Muscle of back (tissue), 3 donors: ENCODE measurements at regions not wholly inside any gene's neighbourhood (a gene's known extent, or its start where the extent isn't known, plus 50 kb on each side); places are given as distances from the start of the nearest gene placed in this dataset.
"Not testable (repeated sequence)": the region's sequence is repeated elsewhere in the genome, so short reads cannot be mapped to it uniquely, and the experiment has no call there.

Experiments used
- DNase-seq, 3 donors: peaks; one replicate each; pipeline versions ENCODE4 v3.0.0 to v3.0.0-alpha.2; 2013

DNA sequence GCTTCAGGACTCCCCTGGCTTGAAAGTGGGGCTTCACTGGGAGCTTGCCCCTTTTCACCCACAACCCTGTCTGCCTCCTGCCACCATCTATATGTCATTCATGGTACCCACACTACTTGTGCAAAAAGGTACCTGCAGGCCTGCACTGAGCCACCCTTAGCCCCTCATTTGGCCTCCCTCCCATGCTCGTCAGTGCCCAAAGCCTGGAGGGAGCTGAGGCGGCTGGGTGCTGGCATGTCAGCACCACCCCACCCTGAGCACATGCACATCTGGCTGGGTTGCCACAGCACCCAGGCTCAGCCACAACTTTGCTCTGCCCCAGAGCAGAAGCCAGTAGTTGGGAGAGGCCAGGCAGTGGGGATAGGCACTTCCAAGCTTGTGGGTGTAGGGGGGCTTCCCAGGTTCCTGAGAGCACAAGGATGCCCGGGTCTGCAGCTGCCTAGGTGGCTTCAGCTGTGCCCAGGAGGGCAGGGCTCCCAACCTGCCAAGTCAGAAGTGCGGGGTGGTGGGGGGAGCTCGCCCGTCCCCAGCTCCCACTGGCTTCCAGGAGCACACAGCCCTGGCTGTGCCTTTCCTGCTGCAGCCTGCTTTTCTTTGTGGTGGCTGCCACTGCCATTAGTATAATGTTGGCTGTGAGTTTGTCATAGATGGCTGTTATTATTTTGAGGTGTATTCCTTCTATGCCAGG is 1054.6 kb upstream of the EPHA6 start:
- no peak for DNase-seq

DNA sequence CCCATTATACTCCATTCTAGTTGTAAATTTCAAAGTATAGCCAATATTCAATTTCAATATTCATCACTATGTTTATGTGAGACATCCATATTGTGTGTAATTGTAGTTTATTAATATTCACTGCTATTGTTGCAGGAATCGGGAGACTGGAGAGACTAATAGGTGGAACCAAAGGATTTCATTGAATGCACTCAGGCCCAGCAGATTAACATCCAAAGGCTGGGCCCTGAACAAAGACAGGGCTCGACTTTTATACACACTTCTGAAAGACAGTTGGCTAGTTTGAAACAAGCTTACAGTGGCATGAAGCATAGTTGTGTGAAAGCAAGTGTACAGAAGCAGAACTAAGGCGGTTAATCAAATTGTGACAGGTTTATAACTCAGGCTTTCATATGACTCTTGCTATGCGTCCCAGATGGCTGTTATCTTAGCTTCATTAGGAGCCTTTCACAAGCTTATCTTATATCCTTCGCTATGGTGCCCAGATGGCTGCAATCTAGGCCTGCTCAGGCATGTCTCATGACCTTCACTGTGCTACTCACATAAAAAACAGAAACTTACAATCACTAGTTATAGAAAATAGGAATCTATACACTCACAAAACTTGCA is 1038.8 kb upstream of the EPHA6 start:
- DNase-seq: no peak

DNA sequence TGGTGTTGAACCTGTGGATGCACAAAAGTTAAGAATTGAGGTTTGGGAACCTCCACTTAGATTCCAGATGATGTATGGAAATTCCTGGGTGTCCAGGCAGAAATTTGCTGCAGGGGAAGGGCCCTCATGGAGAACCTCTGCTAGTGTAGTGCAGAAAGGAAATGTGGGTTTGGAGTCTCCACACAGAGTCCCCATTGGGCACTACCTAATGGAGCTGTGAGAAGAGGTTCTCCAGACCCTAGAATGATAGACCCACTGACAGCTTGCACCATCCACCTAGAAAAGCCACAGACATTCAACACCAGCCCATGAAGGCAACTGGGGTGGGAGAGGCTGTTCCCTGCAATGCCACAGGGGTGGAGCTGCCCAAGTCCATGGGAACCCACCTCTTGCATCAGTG is 1032.8 kb upstream of the EPHA6 start:
- no peak for DNase-seq

DNA sequence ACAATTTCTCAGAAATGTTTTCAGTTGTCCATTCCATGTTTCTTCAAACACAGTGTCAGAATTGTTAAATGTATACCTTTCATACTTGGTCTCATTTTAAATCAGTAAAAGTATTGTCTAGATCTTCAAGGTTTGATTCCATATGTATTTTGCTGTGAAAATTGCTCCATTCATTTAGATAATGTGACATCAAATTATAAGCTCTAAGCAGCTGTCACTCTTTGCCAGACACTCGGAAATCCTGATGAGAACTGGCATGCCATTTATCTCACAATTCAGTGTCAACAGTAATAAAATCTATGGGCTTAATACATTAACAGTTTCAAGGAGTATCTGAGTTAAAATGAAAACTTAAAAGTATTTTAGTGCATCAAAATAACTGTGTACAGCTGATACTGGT is 1025.3 kb upstream of the EPHA6 start:
- DNase-seq: no peak

DNA sequence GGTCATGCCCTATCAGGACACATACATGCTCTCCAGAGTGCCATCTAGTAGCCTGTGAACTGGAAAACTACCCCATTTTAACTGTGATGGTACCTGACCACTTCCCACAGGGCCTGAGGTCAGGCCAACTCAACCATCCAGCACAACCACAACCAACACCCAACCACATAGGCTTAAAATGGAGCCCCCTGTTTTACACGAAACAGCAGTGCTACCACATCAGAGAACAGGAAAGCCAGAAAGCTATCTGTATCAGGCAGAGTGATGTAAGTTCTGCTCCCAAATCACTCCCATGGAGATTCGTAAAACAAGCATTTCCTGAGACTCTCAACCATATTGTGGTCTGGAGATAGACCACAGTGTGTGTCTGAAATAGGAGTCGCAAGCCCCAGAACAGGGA is 1017.3 kb upstream of the EPHA6 start:
- no peak for DNase-seq

DNA sequence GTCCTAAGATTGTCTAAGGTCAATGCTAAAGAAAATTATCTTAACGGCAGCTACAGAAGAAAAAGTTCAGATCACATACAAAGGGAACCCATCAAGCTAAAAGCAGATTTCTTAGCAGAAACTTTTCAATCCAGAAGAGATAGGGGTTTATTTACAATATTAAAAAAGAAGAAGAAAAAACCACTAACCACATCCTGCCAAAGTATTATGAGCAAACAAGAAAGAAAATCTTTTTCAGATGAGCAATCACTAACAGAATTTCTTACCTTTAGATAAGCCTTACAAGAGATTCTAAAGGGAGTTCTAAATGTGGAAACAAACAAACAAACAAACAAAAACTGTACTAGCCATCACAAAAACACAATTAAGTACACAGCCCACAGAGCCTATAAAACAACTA is 1015.8 kb upstream of the EPHA6 start:
- DNase-seq: no peak

DNA sequence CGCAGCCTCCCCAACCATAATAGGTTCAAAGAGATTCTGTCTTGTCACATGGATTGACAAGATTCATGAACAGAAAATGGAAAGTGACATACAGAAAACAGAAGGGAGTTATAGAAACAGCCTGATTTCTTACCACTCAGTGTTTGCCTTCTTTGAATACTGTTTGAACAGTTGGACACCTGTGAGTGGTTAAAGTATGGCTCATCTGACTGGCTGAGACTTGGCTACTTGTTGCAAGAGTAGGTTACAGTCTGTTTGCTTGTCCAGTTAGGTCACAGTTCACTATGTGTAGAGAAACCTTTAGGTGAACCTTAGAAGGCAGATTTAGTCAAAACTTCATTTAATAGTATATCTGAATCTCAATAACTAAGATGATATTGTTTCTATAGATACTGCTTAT is 1003.9 kb upstream of the EPHA6 start:
- DNase-seq: no peak

DNA sequence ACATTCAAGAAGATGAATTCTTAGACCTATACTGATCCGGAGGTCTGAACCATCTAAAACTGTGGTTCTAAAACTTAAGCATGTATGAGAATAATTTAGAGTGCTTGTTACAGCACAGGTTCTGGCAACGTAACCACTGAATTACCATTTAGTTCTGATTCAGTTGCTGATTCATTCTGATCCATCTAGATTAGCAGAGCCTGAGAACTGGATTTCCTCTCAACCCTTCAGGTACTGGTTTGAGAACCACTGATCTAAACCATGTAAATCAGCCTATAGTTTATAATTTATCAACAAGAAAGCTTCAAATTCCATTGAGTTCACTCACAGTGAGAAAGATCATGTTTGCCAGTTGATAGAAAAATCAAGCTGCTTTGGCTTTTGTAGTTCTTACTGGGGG is 1001.1 kb upstream of the EPHA6 start:
- no peak for DNase-seq

DNA sequence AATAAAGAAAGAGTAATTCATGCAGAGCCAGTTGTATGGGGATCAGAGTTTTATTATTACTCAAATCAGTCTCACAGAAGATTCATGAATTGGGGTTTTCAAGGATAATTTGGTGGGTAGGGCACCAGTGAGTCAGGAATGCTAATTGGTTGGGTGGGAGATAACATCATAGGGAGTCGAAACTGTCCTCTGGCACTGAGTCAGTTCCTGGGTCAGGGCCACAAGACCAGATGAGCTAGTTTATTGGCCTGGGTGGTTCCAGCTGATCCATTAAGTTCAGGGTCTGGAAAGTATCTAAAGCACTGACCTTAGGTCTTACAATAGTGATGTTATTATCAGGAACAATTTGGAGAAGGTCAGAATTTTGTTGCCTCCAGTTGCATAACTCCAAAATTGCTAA is 998.6 kb upstream of the EPHA6 start:
- no peak for DNase-seq

DNA sequence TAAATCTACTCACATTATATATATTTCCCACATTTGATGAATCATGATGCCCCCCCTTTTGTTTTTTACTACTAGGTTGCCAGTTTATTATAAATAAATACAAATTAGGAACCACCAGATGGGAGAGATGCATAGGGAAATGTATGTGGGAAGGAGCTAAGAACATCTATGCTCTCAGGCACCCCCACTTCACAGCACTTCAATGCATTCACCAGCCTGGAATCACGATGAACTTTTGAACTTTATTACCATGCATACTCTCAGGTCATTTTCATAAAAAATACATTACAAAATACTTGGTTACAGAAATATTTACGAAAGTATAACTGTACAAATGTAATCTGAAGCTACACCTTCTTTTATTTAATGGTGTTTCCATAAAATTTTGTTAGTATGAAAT is 988.0 kb upstream of the EPHA6 start:
- DNase-seq: no peak

DNA sequence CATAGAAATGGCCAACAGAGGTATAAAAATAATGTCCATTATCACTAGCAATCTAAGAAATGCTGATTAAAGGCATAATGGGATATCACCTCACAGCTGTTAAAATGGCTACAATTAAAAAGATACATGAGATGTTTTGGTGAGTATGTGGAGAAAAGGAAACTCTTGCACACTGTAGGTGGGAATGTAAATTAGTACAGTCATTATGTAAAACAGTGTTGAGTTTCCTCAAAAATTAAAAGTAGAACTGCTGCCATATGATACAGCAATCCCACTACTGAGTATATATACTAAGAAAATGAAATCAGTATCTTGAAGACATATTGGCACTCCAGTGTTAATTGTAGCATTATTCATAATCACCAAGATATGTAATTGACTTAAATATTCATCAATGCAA is 982.2 kb upstream of the EPHA6 start:
- no peak for DNase-seq

DNA sequence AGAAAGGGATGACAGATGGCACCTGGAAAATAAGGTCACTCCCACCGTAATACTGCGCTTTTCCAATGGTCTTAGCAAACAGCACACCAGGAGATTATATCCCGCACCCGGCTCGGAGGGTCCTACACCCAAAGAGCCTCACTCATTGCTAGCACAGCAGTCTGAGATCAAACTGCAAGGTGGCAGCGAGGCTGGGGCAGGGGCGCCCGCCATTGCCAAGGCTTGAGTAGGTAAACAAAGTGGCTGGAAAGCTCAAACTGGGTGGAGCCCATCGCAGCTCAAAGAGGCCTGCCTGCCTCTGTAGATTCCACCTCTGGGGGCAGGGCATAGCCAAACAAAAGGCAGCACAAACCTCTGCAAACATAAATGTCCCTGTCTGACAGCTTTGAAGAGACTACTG is 953.8 kb upstream of the EPHA6 start:
- not testable (repeated sequence) for DNase-seq

DNA sequence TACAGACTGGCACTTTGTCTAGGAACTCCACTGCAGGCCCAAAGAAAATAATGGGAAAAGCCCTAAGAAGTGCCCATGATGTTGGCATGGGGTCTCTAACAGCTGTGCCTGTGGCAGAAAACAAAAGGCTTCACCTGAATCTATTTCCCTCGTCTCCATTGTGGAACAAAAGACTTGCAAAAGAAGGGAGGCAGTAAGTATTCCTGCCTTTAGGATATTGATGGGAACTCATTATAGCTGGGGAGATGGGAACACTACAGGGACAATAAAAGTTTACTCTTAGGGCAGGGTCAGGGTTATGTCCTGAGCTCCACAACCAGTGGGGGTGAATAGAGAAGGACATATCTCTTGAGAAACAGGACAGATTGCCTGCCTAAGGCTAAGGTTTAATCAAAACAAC is 930.6 kb upstream of the EPHA6 start:
- DNase-seq: no peak

DNA sequence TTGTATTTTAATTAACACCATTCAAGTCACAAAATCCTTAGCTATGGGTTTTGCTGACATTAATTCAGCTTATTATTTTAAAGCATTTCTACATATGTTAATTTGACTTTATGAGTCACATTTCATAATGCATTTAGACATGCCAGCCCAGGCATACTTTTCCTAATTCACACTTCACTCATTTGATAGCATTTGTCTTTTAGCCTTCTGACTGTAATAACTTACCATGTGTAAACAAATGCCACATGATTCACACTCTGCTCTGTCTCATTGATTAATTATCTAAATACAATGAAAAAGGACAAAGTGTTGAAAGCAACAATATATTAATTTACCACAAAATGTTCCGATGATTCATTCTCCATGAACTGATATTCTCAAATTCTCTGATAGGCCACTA is 927.8 kb upstream of the EPHA6 start:
- no peak for DNase-seq

DNA sequence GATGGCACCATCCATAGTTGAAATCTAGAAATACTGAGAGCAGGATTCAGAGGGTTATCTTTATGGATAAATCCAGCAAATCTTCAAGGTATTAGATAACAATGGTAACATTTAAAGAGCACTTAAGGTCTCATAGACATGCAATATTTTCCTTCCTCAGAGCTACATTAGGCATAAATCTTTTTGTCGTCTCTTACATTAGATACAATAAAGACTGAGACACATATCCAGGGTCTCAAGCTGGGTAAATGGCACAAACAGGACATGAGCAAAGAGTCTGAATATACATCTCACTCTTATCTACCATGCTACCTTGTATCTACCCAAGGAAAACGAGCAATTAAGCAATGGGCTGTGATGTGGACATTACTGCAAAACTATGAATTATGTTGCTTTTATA is 927.3 kb upstream of the EPHA6 start:
- no peak for DNase-seq

DNA sequence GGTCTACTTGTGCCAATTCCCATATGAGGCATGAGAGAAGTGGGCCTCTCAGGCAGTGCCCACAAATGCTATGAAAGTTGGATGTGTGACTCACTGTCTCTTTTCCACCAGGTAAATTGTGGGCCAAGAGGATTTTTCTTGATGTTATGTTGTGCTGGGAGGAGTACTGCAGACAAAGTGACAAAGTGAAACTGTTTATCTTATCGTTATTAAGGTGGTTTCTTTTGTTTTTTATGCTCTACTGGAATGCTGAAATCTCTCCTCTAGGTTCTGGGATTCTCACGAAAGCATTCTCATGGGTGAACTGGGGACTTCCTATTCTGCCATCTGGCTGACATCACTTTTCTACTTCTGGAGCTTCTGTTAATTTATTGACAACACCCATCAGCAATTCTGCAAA is 919.6 kb upstream of the EPHA6 start:
- DNase-seq: no peak

DNA sequence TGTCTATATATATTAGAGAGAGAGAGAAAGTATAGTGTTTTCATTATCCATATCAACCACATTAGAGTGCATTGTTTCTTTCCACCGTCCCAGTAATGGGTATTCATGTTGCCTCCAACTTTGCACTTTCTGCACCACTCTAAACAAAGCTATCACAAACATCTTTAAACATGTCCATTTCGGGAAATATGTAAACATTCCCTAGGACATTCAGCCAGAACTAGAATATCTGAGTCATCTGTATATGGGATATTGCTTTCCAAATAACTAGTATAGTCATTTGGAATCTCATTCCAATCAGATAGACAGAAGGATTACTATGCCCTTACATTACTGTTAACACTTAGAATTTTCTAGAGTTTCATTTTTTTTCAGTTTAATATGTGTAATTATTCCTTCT is 914.9 kb upstream of the EPHA6 start:
- no peak for DNase-seq

DNA sequence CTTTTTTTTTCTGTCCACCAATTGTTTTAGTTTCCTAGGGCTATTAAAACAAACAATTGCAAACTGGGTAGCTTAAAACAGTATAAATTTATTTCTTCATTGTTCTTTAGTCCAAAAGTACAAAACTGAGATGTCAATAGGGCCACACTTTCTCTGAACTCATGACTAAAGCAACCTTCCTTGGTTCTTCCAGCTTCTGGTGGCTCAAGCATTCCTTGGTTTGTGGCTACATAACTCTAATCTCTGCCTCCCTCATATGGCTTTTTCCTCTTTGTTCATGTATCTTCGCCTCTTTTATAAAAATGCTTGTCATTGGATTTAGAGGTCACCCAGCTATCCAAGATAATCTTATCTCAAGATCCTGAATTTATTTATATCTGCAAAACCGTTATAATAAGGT is 914.5 kb upstream of the EPHA6 start:
- DNase-seq: no peak

DNA sequence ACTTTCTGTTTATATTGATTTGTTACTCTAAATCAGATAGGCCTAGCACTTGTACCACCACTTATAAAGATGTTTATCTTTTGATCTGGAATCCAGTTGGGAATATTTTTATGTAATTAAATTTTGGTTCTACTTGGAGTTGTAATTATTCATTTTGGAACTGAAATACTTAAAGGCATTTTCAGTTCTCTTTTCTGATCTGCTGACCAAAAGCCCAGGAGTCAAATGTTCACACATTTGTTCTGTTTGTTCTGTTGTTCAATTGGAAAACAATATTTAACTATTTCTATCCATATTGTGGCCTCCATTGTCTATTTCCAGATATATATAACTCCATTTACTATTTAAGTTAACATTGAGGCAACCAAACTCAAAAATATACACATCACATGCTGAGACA is 912.4 kb upstream of the EPHA6 start:
- DNase-seq: no peak

DNA sequence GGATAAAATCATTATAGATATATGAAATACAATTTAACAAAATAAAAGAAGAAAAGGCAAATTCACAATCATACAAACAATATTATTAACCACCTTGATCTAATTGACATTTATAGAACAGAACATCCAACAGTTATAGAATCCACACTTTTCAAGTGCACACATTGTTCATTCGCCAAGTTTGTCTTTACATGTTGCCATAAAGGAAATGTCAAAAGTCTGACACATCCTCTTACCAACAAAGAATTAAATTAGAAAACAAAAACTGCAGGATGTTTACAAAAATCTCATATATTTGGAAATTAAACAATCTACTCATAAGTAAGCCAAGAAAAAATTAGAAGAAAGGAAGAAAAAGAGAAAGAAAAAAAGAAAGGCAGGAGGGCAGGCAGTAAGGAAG is 909.2 kb upstream of the EPHA6 start:
- no peak for DNase-seq

DNA sequence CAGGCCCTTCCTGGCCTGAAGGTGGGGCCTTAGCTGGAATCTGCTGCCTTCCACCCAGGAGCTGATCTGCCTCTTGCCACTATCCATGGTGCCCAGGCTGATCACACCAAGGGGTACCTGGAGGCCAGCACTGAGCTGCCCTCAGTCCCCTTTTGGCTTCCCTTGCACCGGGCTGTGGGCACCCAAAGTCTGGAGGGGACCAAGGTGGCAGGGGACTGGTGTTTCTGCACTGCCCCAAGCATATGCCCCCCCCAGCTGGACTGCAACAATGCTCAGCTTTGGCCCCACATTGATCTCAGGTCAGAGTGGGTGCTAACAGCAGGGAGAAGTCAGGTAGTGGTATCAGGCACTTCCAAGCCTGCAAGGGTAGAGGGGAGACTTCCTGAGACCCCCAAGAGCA is 902.6 kb upstream of the EPHA6 start:
- DNase-seq: no peak

DNA sequence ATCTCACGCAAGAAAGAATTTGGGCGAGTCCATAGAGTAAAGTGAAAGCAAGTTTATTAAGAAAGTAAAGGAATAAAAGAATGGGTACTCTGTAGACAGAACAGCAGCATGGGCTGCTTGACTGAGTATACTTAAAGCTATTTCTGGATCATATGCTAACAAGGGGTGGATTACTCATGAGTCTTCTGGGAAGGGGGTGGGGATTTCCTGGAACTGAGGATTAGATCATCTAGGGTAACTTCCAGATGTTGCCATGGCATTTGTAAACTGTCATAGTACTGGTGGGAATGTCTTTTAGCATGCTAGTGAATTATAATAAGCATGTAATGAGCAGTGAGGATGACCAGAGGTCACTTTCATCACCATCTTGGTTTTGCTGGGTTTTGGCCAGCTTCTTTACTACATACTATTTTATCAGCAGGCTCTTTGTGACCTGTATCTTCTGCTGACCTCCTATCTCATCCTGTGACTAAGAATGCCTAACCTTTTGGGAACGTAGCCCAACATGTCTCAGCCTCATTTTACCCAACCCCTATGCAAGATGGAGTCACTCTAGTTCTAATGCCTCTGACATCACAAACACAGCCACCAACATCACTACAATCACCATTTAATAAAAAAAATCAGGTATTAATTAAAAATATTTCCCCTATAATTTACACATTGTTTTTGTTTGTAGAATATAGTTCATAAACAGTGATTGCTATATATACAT is 890.7 kb upstream of the EPHA6 start:
- DNase-seq: peak; percentile 46 to 91 (median 59)

DNA sequence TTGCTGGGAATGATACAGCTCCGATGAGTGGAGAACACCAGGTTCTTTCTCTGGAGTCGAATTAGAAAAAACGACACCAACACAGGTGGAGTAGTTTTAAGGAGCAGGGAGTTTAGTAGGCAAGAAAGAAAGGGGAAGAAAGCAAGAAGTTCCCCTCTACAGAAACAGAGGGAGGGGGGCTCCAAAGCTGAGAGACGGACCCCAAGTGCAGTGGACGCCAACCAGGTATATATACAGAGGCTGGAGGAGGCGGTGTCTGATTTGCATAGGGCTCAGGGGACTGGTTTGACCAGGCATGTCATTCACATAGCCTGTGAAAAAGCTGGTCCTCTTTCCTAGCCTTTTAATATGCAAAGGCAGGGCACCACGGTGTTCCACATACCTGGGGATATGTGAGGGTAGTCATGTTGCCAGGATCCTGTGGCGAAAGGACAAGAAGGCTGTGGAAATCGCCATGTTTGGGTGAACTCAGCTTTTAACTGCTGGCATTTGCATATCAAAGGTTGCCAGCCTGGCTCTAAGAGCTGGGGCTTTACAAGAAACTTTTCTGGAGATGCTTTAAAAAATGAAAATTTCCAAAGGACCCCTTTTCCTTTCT is 887.4 kb upstream of the EPHA6 start:
- no peak for DNase-seq
